ENCODE measurements at regions not wholly inside any gene's neighbourhood (a gene's known extent, or its start where the extent isn't known, plus 50 kb on each side); places are given as distances from the start of the nearest gene placed in this dataset.
A peak's percentile ranks its signal among the peaks of the same experiment; 100 is the strongest.

DNA sequence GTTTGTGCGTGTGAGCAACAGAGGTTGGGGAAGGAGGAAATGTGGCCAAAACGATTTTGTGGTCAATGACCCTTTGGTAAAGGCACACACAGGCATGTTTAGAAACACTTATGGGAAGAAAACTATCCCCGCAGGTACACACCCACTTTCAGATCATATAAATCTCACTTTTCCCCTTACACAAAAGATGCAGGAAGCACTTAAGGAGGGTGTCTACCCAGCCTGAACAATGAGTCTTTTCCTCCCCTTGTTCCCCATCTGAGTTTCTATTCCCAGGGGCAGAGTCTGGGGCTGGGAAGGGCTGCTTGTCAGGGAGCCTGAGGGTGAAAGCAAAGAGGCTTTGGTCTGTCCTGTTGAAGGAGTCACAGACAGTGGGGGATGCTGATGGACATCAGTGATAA is 193.2 kb upstream of the SALL4 start:
- H3K4me3 ChIP-seq, result no peak overlapping the region
- TF ChIP-seq EP300 (IDR thresholded peaks at IDR 0.05; ENCODE audit: low read depth), result no peak
- TF ChIP-seq POLR2AphosphoS5 (IDR thresholded peaks at IDR 0.05), result no peak
- no peak for TF ChIP-seq POLR2A (IDR thresholded peaks at IDR 0.05)
- TF ChIP-seq, protein P1, sequence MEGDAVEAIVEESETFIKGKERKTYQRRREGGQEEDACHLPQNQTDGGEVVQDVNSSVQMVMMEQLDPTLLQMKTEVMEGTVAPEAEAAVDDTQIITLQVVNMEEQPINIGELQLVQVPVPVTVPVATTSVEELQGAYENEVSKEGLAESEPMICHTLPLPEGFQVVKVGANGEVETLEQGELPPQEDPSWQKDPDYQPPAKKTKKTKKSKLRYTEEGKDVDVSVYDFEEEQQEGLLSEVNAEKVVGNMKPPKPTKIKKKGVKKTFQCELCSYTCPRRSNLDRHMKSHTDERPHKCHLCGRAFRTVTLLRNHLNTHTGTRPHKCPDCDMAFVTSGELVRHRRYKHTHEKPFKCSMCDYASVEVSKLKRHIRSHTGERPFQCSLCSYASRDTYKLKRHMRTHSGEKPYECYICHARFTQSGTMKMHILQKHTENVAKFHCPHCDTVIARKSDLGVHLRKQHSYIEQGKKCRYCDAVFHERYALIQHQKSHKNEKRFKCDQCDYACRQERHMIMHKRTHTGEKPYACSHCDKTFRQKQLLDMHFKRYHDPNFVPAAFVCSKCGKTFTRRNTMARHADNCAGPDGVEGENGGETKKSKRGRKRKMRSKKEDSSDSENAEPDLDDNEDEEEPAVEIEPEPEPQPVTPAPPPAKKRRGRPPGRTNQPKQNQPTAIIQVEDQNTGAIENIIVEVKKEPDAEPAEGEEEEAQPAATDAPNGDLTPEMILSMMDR (IDR thresholded peaks at IDR 0.05), result no peak
- no peaks in the 10 kb centered on the region for H3K9me3 ChIP-seq
- no peaks in the 10 kb centered on the region for H3K36me3 ChIP-seq
- no peak overlapping the region for H3K27ac ChIP-seq
- H3K4me1 ChIP-seq, result no peaks in the 10 kb centered on the region
- 28 to 38% methylated on average over 3 of the region's 3 CpGs for WGBS, 2 donors (ENCODE audit: low coverage in 1 of 2)
- intact Hi-C loops (cut with DNase I; ENCODE audit: low total_unique reads) (no loop called here), in situ Hi-C loops (cut with MboI; ENCODE audit: low pct_ligation_motif_present in 1 of 4, low pct_unique_long_range_greater_than_20kb in 1 of 4, low sequenced_read_pairs in 3 of 4) (no loop called here)
- H3K27me3 ChIP-seq, result no peaks in the 10 kb centered on the region
- no peak for DNase-seq

DNA sequence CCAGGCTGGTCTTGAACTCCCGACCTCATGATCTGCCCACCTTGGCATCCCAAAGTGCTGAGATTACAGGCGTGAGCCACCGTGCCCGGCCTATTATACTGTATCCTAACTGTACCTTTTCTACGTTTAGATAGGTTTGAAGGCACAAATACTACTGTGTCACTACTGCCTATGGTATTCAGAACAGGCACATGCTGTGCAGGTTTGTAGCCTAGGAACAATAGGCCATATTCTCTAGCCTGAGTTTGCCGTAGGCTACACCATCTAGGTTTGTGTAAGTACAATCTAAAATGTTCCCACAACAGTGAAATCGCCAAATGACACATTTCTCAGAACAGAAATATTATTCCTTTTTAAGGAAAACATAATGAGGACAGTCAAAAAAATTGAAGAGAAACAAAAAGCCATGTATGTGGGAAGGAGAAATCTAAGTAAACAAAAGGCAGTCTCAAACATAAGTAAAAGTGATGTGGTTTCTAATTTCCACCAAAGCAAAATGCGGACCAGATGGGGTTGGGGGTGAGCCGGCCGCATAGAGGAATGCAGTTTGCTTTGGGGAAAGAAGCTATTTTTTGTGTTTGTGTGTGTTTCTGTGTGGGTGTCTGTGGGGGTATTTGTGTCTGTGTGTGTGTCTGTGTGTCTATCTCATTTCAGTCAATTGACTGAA is 192.6 kb upstream of the SALL4 start:
- intact Hi-C loops (cut with DNase I; ENCODE audit: low total_unique reads), result no loop called here
- 89 to 93% methylated on average over 10 of the region's 10 CpGs for WGBS, 2 donors (ENCODE audit: low coverage in 1 of 2)

DNA sequence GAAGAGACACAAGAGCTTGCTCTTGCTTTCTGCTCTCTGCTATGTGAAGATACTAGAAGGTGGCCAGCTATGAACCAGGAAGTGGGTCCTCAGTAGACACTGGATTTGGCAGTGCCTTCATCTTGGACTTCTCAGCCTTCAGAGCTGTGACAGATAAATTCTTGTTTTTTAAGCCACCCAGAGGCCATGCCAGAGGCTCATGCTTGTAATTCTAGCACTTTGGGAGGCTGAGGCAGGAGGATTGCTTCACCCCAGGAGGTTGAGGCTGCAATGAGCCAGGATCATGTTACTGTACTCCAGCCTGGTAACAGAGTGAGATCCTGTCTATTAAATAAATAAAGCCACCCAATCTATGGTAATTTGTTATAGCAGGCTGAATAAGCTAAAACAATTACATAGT is 185.5 kb upstream of the SALL4 start:
- in situ Hi-C loops (cut with MboI; ENCODE audit: low pct_ligation_motif_present in 1 of 4, low pct_unique_long_range_greater_than_20kb in 1 of 4, low sequenced_read_pairs in 3 of 4), result no loop called here
- H3K4me3 ChIP-seq, result no peak overlapping the region
- H3K27me3 ChIP-seq, result no peaks in the 10 kb centered on the region
- intact Hi-C loops (cut with DNase I; ENCODE audit: low total_unique reads), result no loop called here
- no peak for DNase-seq
- H3K4me1 ChIP-seq, result peaks cover 0 to 8% (median 0%) of the 10 kb centered on the region in 4 donors
- H3K36me3 ChIP-seq, result no peaks in the 10 kb centered on the region
- TF ChIP-seq POLR2AphosphoS5 (IDR thresholded peaks at IDR 0.05), result no peak
- TF ChIP-seq EP300 (IDR thresholded peaks at IDR 0.05; ENCODE audit: low read depth), result no peak
- TF ChIP-seq, protein P1 (IDR thresholded peaks at IDR 0.05), result no peak
- no peak for TF ChIP-seq POLR2A (IDR thresholded peaks at IDR 0.05)
- no peaks in the 10 kb centered on the region for H3K9me3 ChIP-seq
- no peak overlapping the region for H3K27ac ChIP-seq

More for the DNA sequence above, 192.6 kb upstream of the SALL4 start:
- Histone ChIP-seq H3K27ac (no peak overlapping the region), H3K36me3 (no peaks in the 10 kb centered on the region), H3K9me3 (no peaks in the 10 kb centered on the region), H3K4me1 (no peaks in the 10 kb centered on the region), H3K27me3 (no peaks in the 10 kb centered on the region), H3K4me3 (no peak overlapping the region)
- in situ Hi-C loops (cut with MboI; ENCODE audit: low pct_ligation_motif_present in 1 of 4, low pct_unique_long_range_greater_than_20kb in 1 of 4, low sequenced_read_pairs in 3 of 4), result no loop called here
- no peak for DNase-seq
- TF ChIP-seq EP300 (IDR thresholded peaks at IDR 0.05; ENCODE audit: low read depth), result no peak
- no peak for TF ChIP-seq POLR2A (IDR thresholded peaks at IDR 0.05)
- TF ChIP-seq, protein P1 (IDR thresholded peaks at IDR 0.05), result no peak
- no peak for TF ChIP-seq POLR2AphosphoS5 (IDR thresholded peaks at IDR 0.05)

DNA sequence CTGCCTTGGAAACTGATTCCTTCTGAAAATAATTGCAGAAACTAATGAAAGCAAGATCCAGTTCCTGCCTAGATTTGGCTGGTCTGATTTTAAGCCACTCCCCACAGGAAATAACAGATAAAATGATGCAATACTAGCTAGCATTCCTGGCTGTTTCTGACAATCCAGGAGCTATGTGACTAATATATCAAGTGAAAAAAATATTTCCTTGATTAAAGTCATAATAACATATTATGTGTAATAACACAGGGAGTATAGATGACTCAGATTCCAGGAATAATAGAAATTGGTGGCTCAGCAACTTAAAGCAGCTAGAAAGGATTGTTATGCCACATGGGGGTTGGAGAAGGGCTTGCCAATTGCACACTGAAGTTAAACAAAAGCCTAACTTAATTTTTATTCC is 182.7 kb upstream of the SALL4 start:
- no peak for TF ChIP-seq EP300 (IDR thresholded peaks at IDR 0.05; ENCODE audit: low read depth)
- TF ChIP-seq POLR2AphosphoS5 (IDR thresholded peaks at IDR 0.05), result peak; percentile 24 to 48 (median 38)
- peaks cover 0 to 8% (median 0%) of the 10 kb centered on the region in 4 donors for H3K4me1 ChIP-seq
- in situ Hi-C loops (cut with MboI; ENCODE audit: low pct_ligation_motif_present in 1 of 4, low pct_unique_long_range_greater_than_20kb in 1 of 4, low sequenced_read_pairs in 3 of 4) (no loop called here), intact Hi-C loops (cut with DNase I; ENCODE audit: low total_unique reads) (no loop called here)
- no peak overlapping the region for H3K4me3 ChIP-seq
- H3K36me3 ChIP-seq, result no peaks in the 10 kb centered on the region
- no peak for DNase-seq
- no peaks in the 10 kb centered on the region for H3K27me3 ChIP-seq
- no peaks in the 10 kb centered on the region for H3K9me3 ChIP-seq
- H3K27ac ChIP-seq, result peak overlapping the region; percentile 8 to 61 (median 46)

DNA sequence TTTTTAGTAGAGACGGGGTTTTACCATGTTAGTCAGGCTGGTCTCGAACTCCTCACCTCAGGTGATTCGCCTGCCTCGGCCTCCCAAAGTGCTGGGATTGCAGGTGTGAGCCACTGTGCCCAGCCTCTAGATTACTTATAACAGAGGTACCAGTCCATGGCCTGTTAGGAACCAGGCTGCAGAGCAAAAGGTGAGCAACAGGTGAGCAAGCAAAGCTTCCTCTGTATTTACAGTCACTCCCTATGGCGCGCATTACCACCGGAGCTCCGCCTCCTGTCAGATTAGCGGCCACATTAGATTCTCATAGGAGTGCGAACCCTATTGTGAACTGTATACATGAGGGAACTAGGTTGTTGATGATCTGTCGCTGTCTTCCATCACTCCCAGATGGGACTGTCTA is 178.0 kb upstream of the SALL4 start:
- no peak for TF ChIP-seq POLR2A (IDR thresholded peaks at IDR 0.05)
- no peak for TF ChIP-seq POLR2AphosphoS5 (IDR thresholded peaks at IDR 0.05)
- TF ChIP-seq, protein P1 (IDR thresholded peaks at IDR 0.05), result no peak
- TF ChIP-seq EP300 (IDR thresholded peaks at IDR 0.05; ENCODE audit: low read depth), result no peak
- Histone ChIP-seq H3K4me1 (peaks cover 0 to 5% (median 0%) of the 10 kb centered on the region in 4 donors), H3K27me3 (no peaks in the 10 kb centered on the region), H3K9me3 (peaks cover 5% of the 10 kb centered on the region in 2 donors), H3K36me3 (no peaks in the 10 kb centered on the region), H3K27ac (no peak overlapping the region), H3K4me3 (no peak overlapping the region)
- intact Hi-C loops (cut with DNase I; ENCODE audit: low total_unique reads), result no loop called here
- in situ Hi-C loops (cut with MboI; ENCODE audit: low pct_ligation_motif_present in 1 of 4, low pct_unique_long_range_greater_than_20kb in 1 of 4, low sequenced_read_pairs in 3 of 4), result no loop called here
- 87 to 96% methylated on average over 3 to 11 of the region's 11 CpGs for WGBS, 2 donors (ENCODE audit: low coverage in 1 of 2)
- no peak for DNase-seq

Data from transverse colon (tissue), 4 donors.